CD4-positive, alpha-beta T cell (primary cell): ENCODE measurements at regions not wholly inside any gene's neighbourhood (a gene's known extent, or its start where the extent isn't known, plus 50 kb on each side); places are given as distances from the start of the nearest gene placed in this dataset.

Experiments
- ATAC-seq: fragments of 200-7000 bp; cut with Tn5 transposase; one replicate; pipeline ENCODE4 v1.10.0; 2022; ENCODE audit warnings: mild to moderate bottlenecking; ENCODE audit not compliant: poor library complexity
- CTCF ChIA-PET: fragments of 350-600 bp; sonication (Branson Sonifier 250); formaldehyde crosslinking; loops from one replicate; lab custom pipeline; 2021; ENCODE audit warnings: antibody characterized with exemption, inconsistent platforms; lab: Charles Lee
- POLR2A ChIA-PET: fragments of 350-600 bp; sonication (Branson Sonifier 250); formaldehyde crosslinking; loops from one replicate; lab custom pipeline; 2021; ENCODE audit warnings: antibody characterized with exemption, inconsistent platforms; lab: Charles Lee
- DNase-seq, 14 experiments: peaks; one replicate each; pipeline ENCODE4 v3.0.0-alpha.2; 2013 to 2020; ENCODE audit warnings: mixed read lengths in 2 of 14
- H3K27ac ChIP-seq, 2 donors: one replicate each; pipeline versions ENCODE4 v1.5.1 to v1.7.0; 2013; ENCODE audit warnings: low read length in 2 of 2, low read depth in 1 of 2, mild to moderate bottlenecking in 1 of 2
- H3K27me3 ChIP-seq, 2 experiments: 1 replicate in 1 of 2; 2 replicates in 1 of 2; pipeline versions ENCODE4 v1.6.1 to v1.7.0; 2013; ENCODE audit warnings: low read length in 2 of 2, control low read depth in 1 of 2, mild to moderate bottlenecking in 1 of 2, moderate library complexity in 1 of 2; ENCODE audit not compliant: insufficient read depth in 2 of 2, control insufficient read depth in 1 of 2
- H3K36me3 ChIP-seq: one replicate; pipeline ENCODE4 v1.6.1; 2013; ENCODE audit warnings: low read length, control low read depth; ENCODE audit not compliant: insufficient read depth
- H3K4me1 ChIP-seq: one replicate; pipeline ENCODE4 v1.6.1; 2013; ENCODE audit warnings: low read length, control low read depth; ENCODE audit not compliant: insufficient read depth
- H3K4me3 ChIP-seq: one replicate; pipeline ENCODE4 v1.5.1; 2013; ENCODE audit warnings: mild to moderate bottlenecking, low read length, moderate library complexity
- H3K9me3 ChIP-seq, 2 experiments: 1 replicate in 1 of 2; 2 replicates in 1 of 2; pipeline versions ENCODE4 v1.6.1 to v1.7.0; 2013; ENCODE audit warnings: low read length in 2 of 2, mild to moderate bottlenecking in 2 of 2, control low read depth in 1 of 2, moderate library complexity in 1 of 2; ENCODE audit not compliant: control insufficient read depth in 1 of 2, insufficient read depth in 1 of 2
- H3K27ac Mint-ChIP-seq: one replicate; pipeline ENCODE4 v1.8.0; 2020; ENCODE audit warnings: mixed read lengths
- H3K27me3 Mint-ChIP-seq: one replicate; pipeline ENCODE4 v1.8.0; 2021; ENCODE audit warnings: mixed read lengths
- H3K36me3 Mint-ChIP-seq: one replicate; pipeline ENCODE4 v1.8.0; 2021; ENCODE audit warnings: low read depth, mixed read lengths
- H3K4me1 Mint-ChIP-seq: one replicate; pipeline ENCODE4 v1.8.0; 2021; ENCODE audit warnings: low read depth, mixed read lengths
- H3K4me3 Mint-ChIP-seq: one replicate; pipeline ENCODE4 v1.8.0; 2020; ENCODE audit warnings: mild to moderate bottlenecking, mixed read lengths
- H3K9me3 Mint-ChIP-seq: one replicate; pipeline ENCODE4 v1.8.0; 2020; ENCODE audit warnings: mixed read lengths
- CTCF ChIP-seq: fragments of 200-600 bp; IDR thresholded peaks from one replicate; pipeline ENCODE4 v1.8.0; 2022; ENCODE audit warnings: antibody characterized with exemption, mild to moderate bottlenecking
- intact Hi-C, 2 experiments: fragments of 100-400 bp; cut with DNase I in 1 of 2; cut with micrococcal nuclease in 1 of 2; formaldehyde crosslinking; loops; one replicate each; pipeline versions ENCODE4 v1.15.1 to v1.9.0; 2023 to 2025; cut with DNase I, micrococcal nuclease

GRCh38 chr5:32505756-32506155 lies 61.2 kb upstream of the ZFR start:
- ChIA-PET POLR2A (interaction anchor here (0.7 to 3.5 kb wide), 4 partner anchors 10 to 85 kb away, joined by 3 to 20 read pairs (median 8); partner anchors contain the start of gene SUB1), CTCF (interaction anchor here (1.5 kb wide), 1 partner anchor 85 kb away, joined by 5 read pairs; no protein-coding TSS in a partner anchor)
- TF ChIP-seq CTCF, result no peak
- Histone ChIP-seq H3K9me3 (no peaks in the 10 kb centered on the region), H3K36me3 (no peaks in the 10 kb centered on the region), H3K27ac (no peak overlapping the region), H3K4me3 (no peak overlapping the region), H3K4me1 (peaks cover 12% of the 10 kb centered on the region), H3K27me3 (no peaks in the 10 kb centered on the region)
- Mint-ChIP-seq H3K9me3 (no peaks in the 10 kb centered on the region), H3K36me3 (no peaks in the 10 kb centered on the region), H3K27ac (no peak overlapping the region), H3K27me3 (no peaks in the 10 kb centered on the region), H3K4me1 (peaks cover 26% of the 10 kb centered on the region), H3K4me3 (no peak overlapping the region)
- ATAC-seq, result no peak
- intact Hi-C loops, result no loop called here
- no peak for DNase-seq

- Histone ChIP-seq H3K36me3 (no peaks in the 10 kb centered on the region), H3K9me3 (no peaks in the 10 kb centered on the region), H3K27ac (no peak overlapping the region), H3K4me3 (no peak overlapping the region), H3K4me1 (peaks cover 12% of the 10 kb centered on the region), H3K27me3 (no peaks in the 10 kb centered on the region)
- peak; percentile 39 for ATAC-seq
- Mint-ChIP-seq H3K4me1 (peaks cover 26% of the 10 kb centered on the region), H3K9me3 (no peaks in the 10 kb centered on the region), H3K36me3 (no peaks in the 10 kb centered on the region), H3K27ac (peak overlapping the region; percentile 46), H3K4me3 (no peak overlapping the region), H3K27me3 (no peaks in the 10 kb centered on the region)
- POLR2A ChIA-PET, result interaction anchor here (0.7 to 3.5 kb wide), 6 partner anchors 9 to 117 kb away, joined by 3 to 20 read pairs (median 4); partner anchors contain the start of genes SUB1 and ZFR
- intact Hi-C loops, result no loop called here
- no peak for TF ChIP-seq CTCF
- DNase-seq, result peak in 4 of 14 experiments; percentile 20 to 28 (median 27)
- CTCF ChIA-PET, result interaction anchor here (1.5 kb wide), 1 partner anchor 85 kb away, joined by 5 read pairs; no protein-coding TSS in a partner anchor
Measured at GRCh38 chr5:32504989-32505596, 60.6 kb upstream of the ZFR start.

GRCh38 chr5:32504329-32504988 lies 59.9 kb upstream of the ZFR start:
- H3K4me3 ChIP-seq, result no peak overlapping the region
- no peaks in the 10 kb centered on the region for H3K27me3 ChIP-seq
- no peak overlapping the region for H3K27ac ChIP-seq
- H3K27me3 Mint-ChIP-seq, result no peaks in the 10 kb centered on the region
- ChIA-PET CTCF (interaction anchor here (1.5 kb wide), 1 partner anchor 86 kb away, joined by 5 read pairs; no protein-coding TSS in a partner anchor), POLR2A (interaction anchor here (0.7 to 3.5 kb wide), 5 partner anchors 27 to 117 kb away, joined by 3 to 20 read pairs (median 6); partner anchors contain the start of genes SUB1 and ZFR)
- H3K36me3 Mint-ChIP-seq, result no peaks in the 10 kb centered on the region
- no peaks in the 10 kb centered on the region for H3K9me3 Mint-ChIP-seq
- intact Hi-C loops, result no loop called here
- peak overlapping the region; percentile 32 for H3K4me3 Mint-ChIP-seq
- no peak for TF ChIP-seq CTCF
- no peaks in the 10 kb centered on the region for H3K9me3 ChIP-seq
- peaks cover 12% of the 10 kb centered on the region for H3K4me1 ChIP-seq
- DNase-seq (no peak), ATAC-seq (no peak)
- peak overlapping the region; percentile 46 for H3K27ac Mint-ChIP-seq
- no peaks in the 10 kb centered on the region for H3K36me3 ChIP-seq
- H3K4me1 Mint-ChIP-seq, result peaks cover 26% of the 10 kb centered on the region
